ENCODE measurements at regions not wholly inside any gene's neighbourhood (a gene's known extent, or its start where the extent isn't known, plus 50 kb on each side); places are given as distances from the start of the nearest gene placed in this dataset.

DNA sequence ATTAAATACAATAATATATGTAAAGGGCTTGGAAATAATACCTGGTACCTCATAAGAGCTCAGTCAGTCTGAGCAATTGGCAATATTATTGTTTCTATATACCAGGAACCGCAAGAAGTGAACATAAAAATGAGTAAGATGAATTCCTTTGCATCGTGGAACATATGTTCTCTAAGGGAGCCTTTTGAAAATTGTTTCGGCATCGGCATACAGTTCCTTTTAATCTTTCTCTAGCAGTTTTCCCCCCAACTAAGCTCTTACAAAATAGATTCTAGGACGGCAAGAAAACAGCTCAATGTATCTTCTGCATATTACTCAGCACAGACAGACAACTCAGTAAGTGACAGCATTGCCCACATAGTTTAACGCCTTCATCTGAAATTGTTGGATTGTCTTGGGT is 426.6 kb upstream of the WWC1 start:
- no peak for TF ChIP-seq POLR2A (IDR thresholded peaks at IDR 0.05)
- TF ChIP-seq, protein P1, sequence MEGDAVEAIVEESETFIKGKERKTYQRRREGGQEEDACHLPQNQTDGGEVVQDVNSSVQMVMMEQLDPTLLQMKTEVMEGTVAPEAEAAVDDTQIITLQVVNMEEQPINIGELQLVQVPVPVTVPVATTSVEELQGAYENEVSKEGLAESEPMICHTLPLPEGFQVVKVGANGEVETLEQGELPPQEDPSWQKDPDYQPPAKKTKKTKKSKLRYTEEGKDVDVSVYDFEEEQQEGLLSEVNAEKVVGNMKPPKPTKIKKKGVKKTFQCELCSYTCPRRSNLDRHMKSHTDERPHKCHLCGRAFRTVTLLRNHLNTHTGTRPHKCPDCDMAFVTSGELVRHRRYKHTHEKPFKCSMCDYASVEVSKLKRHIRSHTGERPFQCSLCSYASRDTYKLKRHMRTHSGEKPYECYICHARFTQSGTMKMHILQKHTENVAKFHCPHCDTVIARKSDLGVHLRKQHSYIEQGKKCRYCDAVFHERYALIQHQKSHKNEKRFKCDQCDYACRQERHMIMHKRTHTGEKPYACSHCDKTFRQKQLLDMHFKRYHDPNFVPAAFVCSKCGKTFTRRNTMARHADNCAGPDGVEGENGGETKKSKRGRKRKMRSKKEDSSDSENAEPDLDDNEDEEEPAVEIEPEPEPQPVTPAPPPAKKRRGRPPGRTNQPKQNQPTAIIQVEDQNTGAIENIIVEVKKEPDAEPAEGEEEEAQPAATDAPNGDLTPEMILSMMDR (IDR thresholded peaks at IDR 0.05) = no peak
